ENCODE measurements at regions not wholly inside any gene's neighbourhood (a gene's known extent, or its start where the extent isn't known, plus 50 kb on each side); places are given as distances from the start of the nearest gene placed in this dataset.

GRCh38 chr7:115241151-115241550 lies 319.3 kb downstream of the MDFIC start:
- TF ChIP-seq CTCF (conservative IDR thresholded peaks at IDR 0.05; ENCODE audit: low read depth, low read length) = no peak
- H3K4me3 ChIP-seq (ENCODE audit: low read length) = no peak overlapping the region

GRCh38 chr7:115240242-115240641 lies 318.3 kb downstream of the MDFIC start:
- H3K4me3 ChIP-seq (ENCODE audit: low read length) = no peak overlapping the region
- DNase-seq (ENCODE audit: low read depth) = no peak
- no peak for TF ChIP-seq CTCF (conservative IDR thresholded peaks at IDR 0.05; ENCODE audit: low read depth, low read length)

More at GRCh38 chr7:115241151-115241550, 319.3 kb downstream of the MDFIC start:
- DNase-seq (ENCODE audit: low read depth) = no peak

GRCh38 chr7:115235075-115235474 lies 313.2 kb downstream of the MDFIC start:
- H3K4me3 ChIP-seq (ENCODE audit: low read length) = no peak overlapping the region
- no peak for TF ChIP-seq CTCF (conservative IDR thresholded peaks at IDR 0.05; ENCODE audit: low read depth, low read length)
- no peak for DNase-seq (ENCODE audit: low read depth)

- no peak for TF ChIP-seq CTCF (conservative IDR thresholded peaks at IDR 0.05; ENCODE audit: low read depth, low read length)
- no peak for DNase-seq (ENCODE audit: low read depth)
Observed at GRCh38 chr7:115233809-115234208, 311.9 kb downstream of the MDFIC start.

GRCh38 chr7:115232041-115232440 lies 310.1 kb downstream of the MDFIC start:
- DNase-seq (ENCODE audit: low read depth) = no peak
- no peak for TF ChIP-seq CTCF (conservative IDR thresholded peaks at IDR 0.05; ENCODE audit: low read depth, low read length)
- no peak overlapping the region for H3K4me3 ChIP-seq (ENCODE audit: low read length)

More at GRCh38 chr7:115233809-115234208, 311.9 kb downstream of the MDFIC start:
- no peak overlapping the region for H3K4me3 ChIP-seq (ENCODE audit: low read length)

- no peak overlapping the region for H3K4me3 ChIP-seq (ENCODE audit: low read length)
- TF ChIP-seq CTCF (conservative IDR thresholded peaks at IDR 0.05; ENCODE audit: low read depth, low read length) = no peak
- peak; percentile 95 for DNase-seq (ENCODE audit: low read depth)
Observed at GRCh38 chr7:115230882-115231571, 309.1 kb downstream of the MDFIC start.

- no peak overlapping the region for H3K4me3 ChIP-seq (ENCODE audit: low read length)
- no peak for TF ChIP-seq CTCF (conservative IDR thresholded peaks at IDR 0.05; ENCODE audit: low read depth, low read length)
- DNase-seq (ENCODE audit: low read depth) = peak; percentile 87
Observed at GRCh38 chr7:115229401-115230105, 307.7 kb downstream of the MDFIC start.
